Neuronal stem cell (in vitro differentiated cells): ENCODE measurements at regions not wholly inside any gene's neighbourhood (a gene's known extent, or its start where the extent isn't known, plus 50 kb on each side); places are given as distances from the start of the nearest gene placed in this dataset.

Source experiments
- DNase-seq: peaks from one replicate; pipeline ENCODE4 v3.0.0-alpha.2; 2013; ENCODE audit warnings: low spot score
- H2AFZ ChIP-seq: one replicate; pipeline ENCODE4 v1.6.1; 2013; ENCODE audit warnings: mild to moderate bottlenecking, low read length, inconsistent platforms
- H2AK5ac ChIP-seq: 2 replicates; pipeline ENCODE4 v1.6.1; 2013; ENCODE audit warnings: low read depth, mild to moderate bottlenecking, inconsistent platforms, low read length, moderate library complexity, mixed read lengths
- H2BK120ac ChIP-seq: 2 replicates; pipeline ENCODE4 v1.6.1; 2013; ENCODE audit warnings: low read depth, mild to moderate bottlenecking, inconsistent platforms, low read length, moderate library complexity, mixed read lengths
- H2BK12ac ChIP-seq: one replicate; pipeline ENCODE4 v1.6.1; 2013; ENCODE audit warnings: low read length, inconsistent platforms
- H2BK15ac ChIP-seq: 2 replicates; pipeline ENCODE4 v1.6.1; 2013; ENCODE audit warnings: mild to moderate bottlenecking, low read length, inconsistent platforms, mixed read lengths
- H2BK5ac ChIP-seq: one replicate; pipeline ENCODE4 v1.6.1; 2013; ENCODE audit warnings: inconsistent platforms, mild to moderate bottlenecking, low read length, moderate library complexity
- H3K14ac ChIP-seq: one replicate; pipeline ENCODE4 v1.6.1; 2013; ENCODE audit warnings: low read length, inconsistent platforms
- H3K18ac ChIP-seq: 2 replicates; pipeline ENCODE4 v1.6.1; 2013; ENCODE audit warnings: low read length, inconsistent platforms
- H3K23ac ChIP-seq: 2 replicates; pipeline ENCODE4 v1.6.1; 2013; ENCODE audit warnings: low read depth, mild to moderate bottlenecking, mixed read lengths, low read length, inconsistent platforms; ENCODE audit not compliant: poor library complexity
- H3K27ac ChIP-seq: replicated peaks from 3 replicates; pipeline ENCODE4 v1.5.1; 2013; ENCODE audit warnings: low read length, inconsistent platforms
- H3K27me3 ChIP-seq, 3 experiments: 2 replicates each; pipeline ENCODE4 v1.6.1; 2013; ENCODE audit warnings: low read length in 3 of 3, mild to moderate bottlenecking in 2 of 3, inconsistent platforms in 1 of 3, low read depth in 1 of 3, mixed read lengths in 1 of 3, moderate library complexity in 1 of 3; ENCODE audit not compliant: control insufficient read depth in 3 of 3, insufficient read depth in 3 of 3
- H3K36me3 ChIP-seq, 2 donors: replicated peaks in 1 of 2; 2 replicates each; pipeline ENCODE4 v1.6.1; 2013; ENCODE audit warnings: low read length in 2 of 2; ENCODE audit not compliant: control insufficient read depth in 2 of 2, insufficient read depth in 2 of 2
- H3K4ac ChIP-seq: 2 replicates; pipeline ENCODE4 v1.6.1; 2013; ENCODE audit warnings: inconsistent platforms, mild to moderate bottlenecking, low read length, moderate library complexity
- H3K4me1 ChIP-seq, 2 donors: 1 replicate in 1 of 2; 2 replicates in 1 of 2; pipeline ENCODE4 v1.6.1; 2013; ENCODE audit warnings: low read length in 2 of 2, low read depth in 1 of 2; ENCODE audit not compliant: control insufficient read depth in 2 of 2, insufficient read depth in 1 of 2
- H3K4me2 ChIP-seq: one replicate; pipeline ENCODE4 v1.6.1; 2013; ENCODE audit warnings: mild to moderate bottlenecking, low read length, inconsistent platforms; ENCODE audit not compliant: insufficient read depth, poor library complexity, severe bottlenecking
- H3K4me3 ChIP-seq, 2 donors: 2 replicates each; pipeline ENCODE4 v1.5.1; 2013; ENCODE audit warnings: low read length in 2 of 2, mild to moderate bottlenecking in 2 of 2, inconsistent platforms in 1 of 2, moderate library complexity in 1 of 2
- H3K79me1 ChIP-seq: one replicate; pipeline ENCODE4 v1.6.1; 2013; ENCODE audit warnings: low read depth, mild to moderate bottlenecking, inconsistent platforms, low read length, moderate library complexity
- H3K9ac ChIP-seq: one replicate; pipeline ENCODE4 v1.6.1; 2013; ENCODE audit warnings: mild to moderate bottlenecking, low read depth, low read length, inconsistent platforms; ENCODE audit not compliant: poor library complexity
- H3K9me3 ChIP-seq, 2 donors: replicated peaks in 1 of 2; 2 replicates each; pipeline versions ENCODE3 to v1.6.1; 2013; ENCODE audit warnings: low read length in 2 of 2, mild to moderate bottlenecking in 2 of 2, inconsistent platforms in 1 of 2, low read depth in 1 of 2, mixed read lengths in 1 of 2, moderate library complexity in 1 of 2; ENCODE audit not compliant: control insufficient read depth in 2 of 2, insufficient read depth in 1 of 2
- H4K8ac ChIP-seq: one replicate; pipeline ENCODE4 v1.6.1; 2013; ENCODE audit warnings: low read depth, mild to moderate bottlenecking, inconsistent platforms, low read length, moderate library complexity
- H4K91ac ChIP-seq: one replicate; pipeline ENCODE4 v1.6.1; 2013; ENCODE audit warnings: low read length, low read depth, mild to moderate bottlenecking, inconsistent platforms; ENCODE audit not compliant: poor library complexity
- WGBS, 2 donors: extraction: QIAGEN DNeasy Blood & Tissue Kit; methylation state at CpG; one replicate each; pipeline ENCODE4 v1.1.7; 2013; ENCODE audit warnings: missing lambda C conversion rate in 2 of 2, mixed read lengths in 1 of 2; ENCODE audit not compliant: insufficient read length in 2 of 2, insufficient replicate concordance in 1 of 2; ENCODE audit errors: extremely low coverage in 2 of 2; 5-methylcytosine and 5-hydroxymethylcytosine counted together

- H3K27ac ChIP-seq: no peak overlapping the region
- no peak overlapping the region for H2BK5ac ChIP-seq
- H3K9me3 ChIP-seq: peaks cover 6 to 18% of the 10 kb centered on the region in 2 donors
- no peak overlapping the region for H3K4ac ChIP-seq
- no peak for DNase-seq
- H3K4me2 ChIP-seq: no peak overlapping the region
- H2BK15ac ChIP-seq: no peak overlapping the region
- no peaks in the 10 kb centered on the region for H3K27me3 ChIP-seq
- WGBS, 2 donors: no CpG with 5 or more reads among the region's 3 CpGs
- no peak overlapping the region for H2AK5ac ChIP-seq
- no peaks in the 10 kb centered on the region for H3K79me1 ChIP-seq
- no peak overlapping the region for H4K8ac ChIP-seq
- no peak overlapping the region for H2BK12ac ChIP-seq
- H3K14ac ChIP-seq: no peak overlapping the region
- H3K4me1 ChIP-seq: peaks cover 2 to 15% of the 10 kb centered on the region in 2 donors
- no peak overlapping the region for H3K18ac ChIP-seq
- no peak overlapping the region for H4K91ac ChIP-seq
- H3K36me3 ChIP-seq: no peaks in the 10 kb centered on the region
- no peak overlapping the region for H2BK120ac ChIP-seq
- H3K23ac ChIP-seq: no peak overlapping the region
- H3K4me3 ChIP-seq: no peak overlapping the region
- H2AFZ ChIP-seq: peak overlapping the region; percentile 61
- H3K9ac ChIP-seq: no peak overlapping the region
Measured at GRCh38 chr3:177772908-177773557, 575.8 kb upstream of the TBL1XR1 start.

GRCh38 chr3:177773717-177774116 is 576.4 kb upstream of the TBL1XR1 start:
- DNase-seq: no peak
- no CpG with 5 or more reads among the region's 1 CpG for WGBS, 2 donors
- no peak overlapping the region for H3K4ac ChIP-seq

GRCh38 chr3:177776661-177777101 is 579.4 kb upstream of the TBL1XR1 start:
- Histone ChIP-seq H3K79me1 (no peaks in the 10 kb centered on the region), H3K27ac (no peak overlapping the region), H3K14ac (no peak overlapping the region), H3K27me3 (no peaks in the 10 kb centered on the region), H2BK15ac (no peak overlapping the region), H2BK12ac (no peak overlapping the region), H3K4me1 (peaks cover 2 to 21% of the 10 kb centered on the region in 2 donors), H3K4me3 (no peak overlapping the region), H2BK5ac (no peak overlapping the region), H3K9ac (no peak overlapping the region), H2AK5ac (no peak overlapping the region), H2AFZ (no peak overlapping the region), H3K4ac (no peak overlapping the region), H3K23ac (no peak overlapping the region), H3K9me3 (no peaks in the 10 kb centered on the region), H3K4me2 (no peak overlapping the region), H3K18ac (no peak overlapping the region), H3K36me3 (no peaks in the 10 kb centered on the region), H4K91ac (no peak overlapping the region), H4K8ac (no peak overlapping the region), H2BK120ac (no peak overlapping the region)
- DNase-seq: no peak
- no CpG with 5 or more reads among the region's 6 CpGs for WGBS, 2 donors

More at GRCh38 chr3:177773717-177774116, 576.4 kb upstream of the TBL1XR1 start:
- no peaks in the 10 kb centered on the region for H3K79me1 ChIP-seq
- H3K36me3 ChIP-seq: no peaks in the 10 kb centered on the region
- H2AFZ ChIP-seq: peak overlapping the region; percentile 61
- peaks cover 2 to 15% of the 10 kb centered on the region in 2 donors for H3K4me1 ChIP-seq
- no peak overlapping the region for H3K18ac ChIP-seq
- no peak overlapping the region for H3K9ac ChIP-seq
- H4K8ac ChIP-seq: no peak overlapping the region
- H2BK5ac ChIP-seq: no peak overlapping the region
- no peak overlapping the region for H3K4me2 ChIP-seq
- H3K27me3 ChIP-seq: no peaks in the 10 kb centered on the region
- H3K14ac ChIP-seq: no peak overlapping the region
- no peak overlapping the region for H2BK120ac ChIP-seq
- H2AK5ac ChIP-seq: no peak overlapping the region
- H3K27ac ChIP-seq: no peak overlapping the region
- no peak overlapping the region for H4K91ac ChIP-seq
- peaks cover under 1 to 13% of the 10 kb centered on the region in 2 donors for H3K9me3 ChIP-seq
- H2BK12ac ChIP-seq: no peak overlapping the region
- H3K4me3 ChIP-seq: no peak overlapping the region
- H2BK15ac ChIP-seq: no peak overlapping the region
- H3K23ac ChIP-seq: no peak overlapping the region

GRCh38 chr3:177777699-177778098 is 580.4 kb upstream of the TBL1XR1 start:
- H3K14ac ChIP-seq: no peak overlapping the region
- no peak overlapping the region for H4K91ac ChIP-seq
- H2BK5ac ChIP-seq: no peak overlapping the region
- no peak overlapping the region for H2AFZ ChIP-seq
- no peak overlapping the region for H2AK5ac ChIP-seq
- H3K23ac ChIP-seq: no peak overlapping the region
- no peak overlapping the region for H3K4me2 ChIP-seq
- H2BK15ac ChIP-seq: no peak overlapping the region
- no peak overlapping the region for H3K27ac ChIP-seq
- no peaks in the 10 kb centered on the region for H3K79me1 ChIP-seq
- H3K4me1 ChIP-seq: peaks cover 4 to 25% of the 10 kb centered on the region in 2 donors
- H3K9ac ChIP-seq: no peak overlapping the region
- H2BK120ac ChIP-seq: no peak overlapping the region
- peak; percentile 15 for DNase-seq
- no peak overlapping the region for H4K8ac ChIP-seq
- no peak overlapping the region for H2BK12ac ChIP-seq
- H3K18ac ChIP-seq: peak overlapping the region; percentile 57
- no peak overlapping the region for H3K4me3 ChIP-seq
- WGBS, 2 donors: no CpG with 5 or more reads among the region's 1 CpG
- H3K36me3 ChIP-seq: no peaks in the 10 kb centered on the region
- H3K4ac ChIP-seq: no peak overlapping the region
- H3K9me3 ChIP-seq: no peaks in the 10 kb centered on the region
- no peaks in the 10 kb centered on the region for H3K27me3 ChIP-seq
